ENCODE measurements at regions not wholly inside any gene's neighbourhood (a gene's known extent, or its start where the extent isn't known, plus 50 kb on each side); places are given as distances from the start of the nearest gene placed in this dataset.
A peak's percentile ranks its signal among the peaks of the same experiment; 100 is the strongest.

GRCh38 chr10:84607044-84607443 is 278.7 kb downstream of the CCSER2 start:
- in situ Hi-C loops (cut with HindIII; ENCODE audit: low pct_ligation_motif_present, low sequenced_read_pairs): no loop called here
- H3K4me3 ChIP-seq (ENCODE audit: low read depth, low read length): no peak overlapping the region
- DNase-seq: no peak
- peaks cover 2% of the 10 kb centered on the region for H3K27me3 ChIP-seq (replicated peaks)
- H3K27ac ChIP-seq: no peak overlapping the region
- H3K36me3 ChIP-seq (replicated peaks): no peaks in the 10 kb centered on the region
- TF ChIP-seq CTCF (IDR thresholded peaks at IDR 0.05; ENCODE audit: low read depth, low read length, missing control alignments): no peak

GRCh38 chr10:84607523-84607922 is 279.1 kb downstream of the CCSER2 start:
- in situ Hi-C loops (cut with HindIII; ENCODE audit: low pct_ligation_motif_present, low sequenced_read_pairs): no loop called here
- Histone ChIP-seq H3K4me3 (ENCODE audit: low read depth, low read length) (no peak overlapping the region), H3K27ac (no peak overlapping the region), H3K36me3 (replicated peaks) (no peaks in the 10 kb centered on the region), H3K27me3 (replicated peaks) (peaks cover 2% of the 10 kb centered on the region)
- no peak for TF ChIP-seq CTCF (IDR thresholded peaks at IDR 0.05; ENCODE audit: low read depth, low read length, missing control alignments)
- DNase-seq: no peak

- peaks cover 2% of the 10 kb centered on the region for H3K27me3 ChIP-seq (replicated peaks)
- H3K4me3 ChIP-seq (ENCODE audit: low read depth, low read length): no peak overlapping the region
- in situ Hi-C loops (cut with HindIII; ENCODE audit: low pct_ligation_motif_present, low sequenced_read_pairs): no loop called here
- H3K27ac ChIP-seq: no peak overlapping the region
- no peaks in the 10 kb centered on the region for H3K36me3 ChIP-seq (replicated peaks)
- no peak for TF ChIP-seq CTCF (IDR thresholded peaks at IDR 0.05; ENCODE audit: low read depth, low read length, missing control alignments)
- no peak for DNase-seq
Measured at GRCh38 chr10:84608126-84608525, 279.7 kb downstream of the CCSER2 start.

GRCh38 chr10:84613336-84614021 is 285.1 kb downstream of the CCSER2 start:
- in situ Hi-C loops (cut with HindIII; ENCODE audit: low pct_ligation_motif_present, low sequenced_read_pairs): no loop called here
- no peak overlapping the region for H3K4me3 ChIP-seq (ENCODE audit: low read depth, low read length)
- H3K27me3 ChIP-seq (replicated peaks): no peaks in the 10 kb centered on the region
- no peak overlapping the region for H3K27ac ChIP-seq
- TF ChIP-seq CTCF (IDR thresholded peaks at IDR 0.05; ENCODE audit: low read depth, low read length, missing control alignments): peak; percentile 51
- H3K36me3 ChIP-seq (replicated peaks): no peaks in the 10 kb centered on the region
- peak; percentile 48 for DNase-seq

GRCh38 chr10:84626397-84627087 is 298.2 kb downstream of the CCSER2 start:
- no peak for TF ChIP-seq CTCF (IDR thresholded peaks at IDR 0.05; ENCODE audit: low read depth, low read length, missing control alignments)

More at GRCh38 chr10:84626397-84627087, 298.2 kb downstream of the CCSER2 start:
- Histone ChIP-seq H3K27me3 (replicated peaks) (no peaks in the 10 kb centered on the region), H3K36me3 (replicated peaks) (no peaks in the 10 kb centered on the region), H3K27ac (no peak overlapping the region), H3K4me3 (ENCODE audit: low read depth, low read length) (no peak overlapping the region)
- DNase-seq: no peak
- in situ Hi-C loops (cut with HindIII; ENCODE audit: low pct_ligation_motif_present, low sequenced_read_pairs): no loop called here
